Left lung (tissue), 4 donors: ENCODE measurements at regions not wholly inside any gene's neighbourhood (a gene's known extent, or its start where the extent isn't known, plus 50 kb on each side); places are given as distances from the start of the nearest gene placed in this dataset.

Experiments used
- ATAC-seq: fragments of 200-7000 bp; cut with Tn5 transposase; one replicate; pipeline ENCODE4 v1.9.1; 2020; ENCODE audit warnings: moderate library complexity
- DNase-seq, 4 donors: peaks; one replicate each; pipeline ENCODE4 v3.0.0-alpha.2; 2013 to 2020
- H3K27ac ChIP-seq, 2 donors: fragments of 200-600 bp; sonication (generic) in 1 of 2; one replicate each; pipeline versions ENCODE4 v1.5.0 to v1.8.0; 2020 to 2021
- H3K27me3 ChIP-seq, 2 donors: fragments of 200-600 bp; sonication (generic) in 1 of 2; one replicate each; pipeline versions ENCODE4 v1.5.0 to v1.8.0; 2020 to 2021
- H3K36me3 ChIP-seq, 2 donors: fragments of 200-600 bp; sonication (generic) in 1 of 2; one replicate each; pipeline versions ENCODE4 v1.5.0 to v1.8.0; 2020 to 2021
- H3K4me1 ChIP-seq, 2 donors: fragments of 200-600 bp; one replicate each; pipeline ENCODE4 v1.8.0; 2021
- H3K4me3 ChIP-seq, 2 donors: fragments of 200-600 bp; sonication (generic) in 1 of 2; one replicate each; pipeline versions ENCODE4 v1.5.0 to v1.8.0; 2020 to 2021; ENCODE audit warnings: mild to moderate bottlenecking in 1 of 2
- H3K9me3 ChIP-seq, 2 donors: fragments of 200-600 bp; sonication (generic) in 1 of 2; one replicate each; pipeline versions ENCODE4 v1.5.0 to v1.8.0; 2020 to 2021
- intact Hi-C, 2 donors: fragments of 100-400 bp; cut with DNase I; formaldehyde crosslinking; loops; one replicate each; pipeline versions ENCODE4 v1.11.2 to v1.14.2; 2022
- TF ChIP-seq, protein P1 (sequence below), 2 donors: fragments of 200-600 bp; sonication (generic) in 1 of 2; IDR thresholded peaks; one replicate each; pipeline versions ENCODE4 v1.5.0 to v1.8.0; 2021; ENCODE audit warnings: antibody characterized with exemption in 2 of 2
- donor health status: DM: no; HTN: yes; CAD: no.
- donor health status: DM: no; HTN: no; CAD: no.

- Histone ChIP-seq H3K4me1 (no peaks in the 10 kb centered on the region), H3K27ac (no peak overlapping the region), H3K4me3 (no peak overlapping the region), H3K36me3 (no peaks in the 10 kb centered on the region), H3K9me3 (peaks cover 0 to 5% of the 10 kb centered on the region in 2 donors), H3K27me3 (no peaks in the 10 kb centered on the region)
- intact Hi-C loops: no loop called here
- no peak for ATAC-seq
- DNase-seq: no peak
- TF ChIP-seq, protein P1, sequence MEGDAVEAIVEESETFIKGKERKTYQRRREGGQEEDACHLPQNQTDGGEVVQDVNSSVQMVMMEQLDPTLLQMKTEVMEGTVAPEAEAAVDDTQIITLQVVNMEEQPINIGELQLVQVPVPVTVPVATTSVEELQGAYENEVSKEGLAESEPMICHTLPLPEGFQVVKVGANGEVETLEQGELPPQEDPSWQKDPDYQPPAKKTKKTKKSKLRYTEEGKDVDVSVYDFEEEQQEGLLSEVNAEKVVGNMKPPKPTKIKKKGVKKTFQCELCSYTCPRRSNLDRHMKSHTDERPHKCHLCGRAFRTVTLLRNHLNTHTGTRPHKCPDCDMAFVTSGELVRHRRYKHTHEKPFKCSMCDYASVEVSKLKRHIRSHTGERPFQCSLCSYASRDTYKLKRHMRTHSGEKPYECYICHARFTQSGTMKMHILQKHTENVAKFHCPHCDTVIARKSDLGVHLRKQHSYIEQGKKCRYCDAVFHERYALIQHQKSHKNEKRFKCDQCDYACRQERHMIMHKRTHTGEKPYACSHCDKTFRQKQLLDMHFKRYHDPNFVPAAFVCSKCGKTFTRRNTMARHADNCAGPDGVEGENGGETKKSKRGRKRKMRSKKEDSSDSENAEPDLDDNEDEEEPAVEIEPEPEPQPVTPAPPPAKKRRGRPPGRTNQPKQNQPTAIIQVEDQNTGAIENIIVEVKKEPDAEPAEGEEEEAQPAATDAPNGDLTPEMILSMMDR (IDR thresholded peaks at IDR 0.05): no peak
These were observed 139.9 kb upstream of the GAS1 start for GRCh38 chr9:87087197-87087596.

DNA sequence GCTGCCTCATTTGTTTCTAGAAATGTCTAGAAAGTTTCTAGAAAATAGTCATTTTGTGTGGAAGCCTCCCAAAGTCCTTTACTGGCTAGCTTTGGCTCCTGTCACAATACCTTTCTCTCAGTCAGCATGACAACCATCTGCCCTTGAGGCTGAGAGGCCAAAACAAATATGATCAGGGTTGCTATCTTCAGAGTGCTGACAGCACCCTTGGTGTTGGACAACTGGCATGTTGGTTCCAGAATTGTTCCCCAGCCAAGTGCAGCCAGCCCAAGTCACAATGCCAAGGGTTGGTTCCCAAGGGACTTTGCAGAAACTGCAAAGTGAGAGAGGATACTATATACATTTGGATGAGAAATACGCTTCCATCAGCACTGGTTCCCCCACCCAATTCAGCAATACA is 140.9 kb upstream of the GAS1 start:
- DNase-seq: no peak
- H3K9me3 ChIP-seq: peaks cover 0 to 5% of the 10 kb centered on the region in 2 donors
- no peak overlapping the region for H3K4me3 ChIP-seq
- H3K4me1 ChIP-seq: no peaks in the 10 kb centered on the region
- H3K36me3 ChIP-seq: no peaks in the 10 kb centered on the region
- intact Hi-C loops: no loop called here
- no peak for ATAC-seq
- no peaks in the 10 kb centered on the region for H3K27me3 ChIP-seq
- TF ChIP-seq, protein P1 (IDR thresholded peaks at IDR 0.05): no peak
- H3K27ac ChIP-seq: no peak overlapping the region

DNA sequence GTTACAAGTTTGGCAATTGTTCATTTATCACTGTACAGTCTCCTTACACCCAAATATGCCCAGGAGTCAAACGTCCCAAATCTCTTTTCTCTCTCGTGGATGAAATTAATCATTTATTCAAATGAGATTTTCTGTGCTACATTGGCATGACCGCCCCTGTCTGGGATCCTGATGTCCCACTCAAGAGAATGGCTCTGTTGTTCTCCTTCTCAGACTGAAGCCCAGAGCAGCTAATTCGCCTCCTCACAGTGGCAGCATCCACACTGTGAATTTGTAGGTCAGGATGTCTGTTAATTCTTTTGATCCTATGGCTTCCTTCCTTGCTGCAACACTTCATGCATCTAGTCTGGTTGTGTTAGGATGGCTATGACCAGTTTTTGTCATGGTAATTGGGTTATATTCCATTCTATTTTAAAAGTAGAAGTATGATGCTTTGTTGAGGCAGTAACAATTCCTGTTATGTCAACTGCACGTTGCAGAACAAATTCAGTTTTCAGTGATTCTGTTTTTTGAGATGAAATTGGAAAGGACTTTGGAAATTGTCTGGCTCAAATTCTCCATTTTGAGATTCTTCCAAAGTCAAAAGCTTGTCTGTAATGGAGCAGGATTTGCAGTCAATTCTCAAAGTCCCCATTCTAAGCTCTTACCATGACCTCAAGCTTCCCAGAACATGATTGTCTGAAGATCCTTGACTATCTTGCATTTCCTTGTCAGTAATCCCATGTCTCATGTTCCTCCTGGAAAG is 141.5 kb upstream of the GAS1 start:
- H3K27me3 ChIP-seq: no peaks in the 10 kb centered on the region
- H3K4me3 ChIP-seq: no peak overlapping the region
- no peaks in the 10 kb centered on the region for H3K36me3 ChIP-seq
- H3K9me3 ChIP-seq: peaks cover 0 to 5% of the 10 kb centered on the region in 2 donors
- DNase-seq (no peak), ATAC-seq (no peak)
- TF ChIP-seq, protein P1 (IDR thresholded peaks at IDR 0.05): no peak
- H3K4me1 ChIP-seq: no peaks in the 10 kb centered on the region
- intact Hi-C loops: no loop called here
- no peak overlapping the region for H3K27ac ChIP-seq

DNA sequence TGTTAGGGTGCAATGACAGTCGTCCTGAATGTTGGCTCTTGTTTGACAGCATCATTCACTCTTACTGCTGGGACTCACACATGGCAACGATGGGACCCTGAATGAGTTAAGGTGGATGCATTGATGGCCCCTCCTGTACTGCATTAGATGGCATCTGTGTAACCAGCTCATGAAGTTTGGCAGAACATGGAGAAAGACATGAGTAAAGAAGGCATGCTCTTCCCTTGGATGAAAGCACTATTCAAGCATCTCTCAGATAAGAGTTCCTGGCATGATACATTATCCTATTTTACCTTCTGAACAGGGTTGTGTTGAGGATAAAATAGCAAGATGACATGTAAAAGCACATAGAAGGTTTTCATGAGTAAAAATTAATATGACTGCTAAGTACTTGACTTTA is 142.2 kb upstream of the GAS1 start:
- no peak overlapping the region for H3K27ac ChIP-seq
- no peak overlapping the region for H3K4me3 ChIP-seq
- ATAC-seq: no peak
- intact Hi-C loops: no loop called here
- H3K4me1 ChIP-seq: no peaks in the 10 kb centered on the region
- TF ChIP-seq, protein P1 (IDR thresholded peaks at IDR 0.05): no peak
- DNase-seq: no peak
- H3K9me3 ChIP-seq: peaks cover 0 to 5% of the 10 kb centered on the region in 2 donors
- no peaks in the 10 kb centered on the region for H3K36me3 ChIP-seq
- H3K27me3 ChIP-seq: no peaks in the 10 kb centered on the region

DNA sequence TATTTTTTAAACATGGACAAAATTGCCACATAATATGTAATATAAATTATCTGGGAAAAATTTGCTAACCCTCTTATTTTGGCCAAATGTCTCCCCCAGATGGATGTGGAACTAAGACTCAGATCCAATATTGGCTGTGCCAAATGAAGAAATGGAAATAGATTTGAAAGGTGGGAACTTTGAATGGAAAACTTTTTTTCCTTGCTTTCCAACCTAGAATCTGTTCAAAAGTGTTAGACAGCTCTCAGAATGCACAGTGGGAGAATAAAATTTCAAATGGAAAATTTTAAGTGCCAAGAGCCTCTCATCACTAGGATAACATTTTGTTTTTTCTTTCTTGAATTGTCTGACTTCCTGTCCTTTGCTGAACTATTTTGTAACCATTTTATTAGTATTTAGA is 142.6 kb upstream of the GAS1 start:
- Histone ChIP-seq H3K27ac (no peak overlapping the region), H3K27me3 (no peaks in the 10 kb centered on the region), H3K36me3 (no peaks in the 10 kb centered on the region), H3K4me3 (no peak overlapping the region), H3K9me3 (peaks cover 0 to 5% of the 10 kb centered on the region in 2 donors), H3K4me1 (no peaks in the 10 kb centered on the region)
- DNase-seq (peak in 1 of 4 donors; percentile 34), ATAC-seq (no peak)
- intact Hi-C loops: no loop called here
- TF ChIP-seq, protein P1 (IDR thresholded peaks at IDR 0.05): no peak
